Right lobe of liver (tissue), 6 donors: ENCODE measurements at regions not wholly inside any gene's neighbourhood (a gene's known extent, or its start where the extent isn't known, plus 50 kb on each side); places are given as distances from the start of the nearest gene placed in this dataset.

Source experiments
- ATAC-seq, 4 donors: fragments of 200-7000 bp; cut with Tn5 transposase; one replicate each; pipeline ENCODE4 v1.9.1; 2020; ENCODE audit warnings: mild to moderate bottlenecking in 4 of 4, moderate library complexity in 4 of 4
- DNase-seq, 3 donors: peaks; one replicate each; pipeline ENCODE4 v3.0.0-alpha.2; 2020
- H3K27ac ChIP-seq, 3 donors: fragments of 200-600 bp; one replicate each; pipeline ENCODE4 v1.8.0; 2022
- H3K27me3 ChIP-seq, 2 donors: fragments of 200-600 bp; one replicate each; pipeline ENCODE4 v1.8.0; 2022
- H3K36me3 ChIP-seq, 4 donors: fragments of 200-600 bp; sonication (generic) in 1 of 4; one replicate each; pipeline versions ENCODE4 v1.5.1 to v1.8.0; 2017 to 2022; ENCODE audit warnings: control low read depth in 1 of 4
- H3K4me1 ChIP-seq, 4 donors: fragments of 200-600 bp; sonication (generic) in 1 of 4; one replicate each; pipeline versions ENCODE4 v1.5.1 to v1.8.0; 2017 to 2022; ENCODE audit warnings: control low read depth in 1 of 4
- H3K4me3 ChIP-seq, 3 donors: fragments of 200-600 bp; one replicate each; pipeline ENCODE4 v1.8.0; 2022
- H3K9me3 ChIP-seq, 4 donors: fragments of 200-600 bp; sonication (generic) in 1 of 4; one replicate each; pipeline versions ENCODE4 v1.5.1 to v1.8.0; 2017 to 2022; ENCODE audit warnings: control low read depth in 1 of 4
- POLR2A ChIP-seq: fragments of 450-650 bp; IDR thresholded peaks from one replicate; pipeline ENCODE4 v1.6.1; 2017; ENCODE audit warnings: antibody characterized with exemption, mild to moderate bottlenecking
- WGBS: methylation state at CpG from one replicate; pipeline ENCODE4 v1.1.6; 2018; ENCODE audit warnings: low coverage, low lambda C conversion rate; ENCODE audit not compliant: insufficient coverage; ENCODE audit errors: missing lambda C conversion rate; 5-methylcytosine and 5-hydroxymethylcytosine counted together
- intact Hi-C, 2 donors: fragments of 100-400 bp; cut with DNase I; formaldehyde crosslinking; loops; one replicate each; pipeline versions ENCODE4 v1.11.2 to v1.14.1; 2022
- TF ChIP-seq, protein P1 (sequence below), 4 donors: fragments of 200-600 bp in 3 of 4; fragments of 450-650 bp in 1 of 4; IDR thresholded peaks; one replicate each; pipeline versions ENCODE4 v1.5.1 to v1.8.0; 2016 to 2022; ENCODE audit warnings: antibody characterized with exemption in 4 of 4, mild to moderate bottlenecking in 2 of 4
- donor health status: DM: no; HTN: yes; CAD: no.
- donor health status: DM: no; HTN: no; CAD: no.
- donor health status: DM: no; HTN: no; CAD: no.
- donor health status: DM: no; HTN: yes; CAD: no.
- donor health status: DM: no; HTN: yes; CAD: no.

DNA sequence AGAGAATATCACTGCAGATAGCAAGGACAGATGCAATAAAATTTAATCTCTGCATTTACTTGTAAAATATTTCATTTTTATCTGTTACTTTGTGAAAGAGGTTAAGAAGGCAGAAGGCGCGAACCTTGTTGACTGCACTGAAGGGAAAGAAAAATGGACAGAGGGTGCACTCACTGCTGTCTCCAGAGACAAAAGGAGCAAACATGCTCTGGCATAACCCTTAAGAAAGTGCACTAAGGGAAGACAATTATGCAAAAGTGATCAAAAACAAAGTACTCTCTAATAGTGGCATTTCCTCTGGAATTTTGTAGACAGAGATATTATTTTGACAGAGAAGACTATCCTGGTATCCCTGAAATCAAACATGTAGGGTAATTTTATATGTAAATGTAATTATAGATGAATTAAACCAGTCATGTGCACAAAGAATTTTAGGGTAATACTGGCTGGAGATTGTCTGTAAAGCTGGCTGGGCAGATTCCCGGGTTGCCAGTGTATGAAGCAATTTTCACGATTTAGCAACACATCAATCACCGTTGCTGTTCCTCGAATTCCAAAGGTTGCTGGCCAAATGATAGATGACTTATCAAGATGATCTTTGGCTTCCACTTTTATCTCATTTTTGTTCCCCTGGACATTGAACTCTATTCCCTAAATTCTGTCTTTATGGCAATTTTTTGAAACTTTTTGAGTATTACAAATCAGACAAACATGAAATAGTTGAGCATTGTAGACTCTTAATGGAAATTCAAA lies 1176.9 kb downstream of the SUCLG1 start:
- intact Hi-C loops: no loop called here

DNA sequence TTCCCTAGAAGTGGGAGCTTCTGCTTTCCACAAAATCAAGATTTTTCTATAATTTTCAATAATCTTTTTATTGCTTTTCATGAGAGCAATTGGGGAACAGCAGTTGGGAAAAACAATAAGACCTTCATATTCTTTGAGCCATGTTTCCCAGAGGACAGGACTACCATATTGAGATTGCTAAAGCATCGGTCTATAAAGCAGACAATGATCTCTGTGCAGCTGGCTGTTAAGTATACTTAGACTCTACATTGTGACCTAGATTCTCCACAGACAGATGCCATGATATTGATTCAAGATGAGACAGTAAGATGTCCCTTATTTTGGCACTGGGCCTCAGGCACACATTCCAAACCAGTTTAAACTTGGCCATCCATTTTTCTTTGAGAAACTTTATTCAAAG lies 1178.7 kb downstream of the SUCLG1 start:
- H3K36me3 ChIP-seq: no peaks in the 10 kb centered on the region
- peaks cover 0 to 19% (median 3%) of the 10 kb centered on the region in 4 donors for H3K4me1 ChIP-seq
- ATAC-seq: no peak
- DNase-seq: no peak
- intact Hi-C loops: no loop called here
- no peaks in the 10 kb centered on the region for H3K27me3 ChIP-seq
- 100% methylated on average over 1 of the region's 1 CpG for WGBS
- no peak overlapping the region for H3K4me3 ChIP-seq
- TF ChIP-seq POLR2A: no peak
- TF ChIP-seq, protein P1, sequence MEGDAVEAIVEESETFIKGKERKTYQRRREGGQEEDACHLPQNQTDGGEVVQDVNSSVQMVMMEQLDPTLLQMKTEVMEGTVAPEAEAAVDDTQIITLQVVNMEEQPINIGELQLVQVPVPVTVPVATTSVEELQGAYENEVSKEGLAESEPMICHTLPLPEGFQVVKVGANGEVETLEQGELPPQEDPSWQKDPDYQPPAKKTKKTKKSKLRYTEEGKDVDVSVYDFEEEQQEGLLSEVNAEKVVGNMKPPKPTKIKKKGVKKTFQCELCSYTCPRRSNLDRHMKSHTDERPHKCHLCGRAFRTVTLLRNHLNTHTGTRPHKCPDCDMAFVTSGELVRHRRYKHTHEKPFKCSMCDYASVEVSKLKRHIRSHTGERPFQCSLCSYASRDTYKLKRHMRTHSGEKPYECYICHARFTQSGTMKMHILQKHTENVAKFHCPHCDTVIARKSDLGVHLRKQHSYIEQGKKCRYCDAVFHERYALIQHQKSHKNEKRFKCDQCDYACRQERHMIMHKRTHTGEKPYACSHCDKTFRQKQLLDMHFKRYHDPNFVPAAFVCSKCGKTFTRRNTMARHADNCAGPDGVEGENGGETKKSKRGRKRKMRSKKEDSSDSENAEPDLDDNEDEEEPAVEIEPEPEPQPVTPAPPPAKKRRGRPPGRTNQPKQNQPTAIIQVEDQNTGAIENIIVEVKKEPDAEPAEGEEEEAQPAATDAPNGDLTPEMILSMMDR (IDR thresholded peaks at IDR 0.05): no peak
- no peaks in the 10 kb centered on the region for H3K9me3 ChIP-seq
- no peak overlapping the region for H3K27ac ChIP-seq

More for the DNA sequence above, 1176.9 kb downstream of the SUCLG1 start:
- TF ChIP-seq, protein P1 (IDR thresholded peaks at IDR 0.05): no peak
- TF ChIP-seq POLR2A: no peak
- no peaks in the 10 kb centered on the region for H3K9me3 ChIP-seq
- H3K36me3 ChIP-seq: no peaks in the 10 kb centered on the region
- H3K4me1 ChIP-seq: peaks cover 0 to 15% (median 3%) of the 10 kb centered on the region in 4 donors
- H3K27ac ChIP-seq: peak overlapping the region in 1 of 3 donors; percentile 45
- WGBS: 43% methylated on average over 6 of the region's 6 CpGs
- ATAC-seq (peak; percentile 91 to 99 (median 97)), DNase-seq (peak in 2 of 3 donors; percentile 20 to 71)
- H3K4me3 ChIP-seq: no peak overlapping the region
- no peaks in the 10 kb centered on the region for H3K27me3 ChIP-seq

DNA sequence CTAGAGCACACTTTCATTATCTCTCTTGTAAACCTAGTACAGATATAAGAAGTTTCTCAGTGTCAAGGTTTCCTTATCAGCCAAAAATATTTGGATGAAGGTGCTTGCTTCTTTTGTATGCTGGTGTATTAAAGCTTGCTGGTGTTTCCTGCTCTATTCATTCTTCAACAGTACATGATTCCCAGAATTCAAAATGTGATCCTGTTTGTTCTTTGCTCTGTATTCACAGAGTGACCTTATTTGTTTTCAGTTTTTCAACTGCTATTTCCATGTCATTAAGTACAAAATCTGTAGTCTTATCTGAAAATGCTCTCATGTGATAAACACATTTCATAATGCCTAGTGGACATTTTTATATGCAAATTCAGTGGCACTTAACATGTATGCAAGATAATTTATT lies 1185.8 kb downstream of the SUCLG1 start:
- TF ChIP-seq POLR2A: no peak
- TF ChIP-seq, protein P1 (IDR thresholded peaks at IDR 0.05): no peak
- ATAC-seq: peak; percentile 36 to 80 (median 50)
- Histone ChIP-seq H3K27ac (no peak overlapping the region), H3K27me3 (no peaks in the 10 kb centered on the region), H3K4me1 (peaks cover 0 to 7% (median 0%) of the 10 kb centered on the region in 4 donors), H3K9me3 (no peaks in the 10 kb centered on the region), H3K36me3 (no peaks in the 10 kb centered on the region), H3K4me3 (no peak overlapping the region)
- intact Hi-C loops: no loop called here
- DNase-seq: no peak

DNA sequence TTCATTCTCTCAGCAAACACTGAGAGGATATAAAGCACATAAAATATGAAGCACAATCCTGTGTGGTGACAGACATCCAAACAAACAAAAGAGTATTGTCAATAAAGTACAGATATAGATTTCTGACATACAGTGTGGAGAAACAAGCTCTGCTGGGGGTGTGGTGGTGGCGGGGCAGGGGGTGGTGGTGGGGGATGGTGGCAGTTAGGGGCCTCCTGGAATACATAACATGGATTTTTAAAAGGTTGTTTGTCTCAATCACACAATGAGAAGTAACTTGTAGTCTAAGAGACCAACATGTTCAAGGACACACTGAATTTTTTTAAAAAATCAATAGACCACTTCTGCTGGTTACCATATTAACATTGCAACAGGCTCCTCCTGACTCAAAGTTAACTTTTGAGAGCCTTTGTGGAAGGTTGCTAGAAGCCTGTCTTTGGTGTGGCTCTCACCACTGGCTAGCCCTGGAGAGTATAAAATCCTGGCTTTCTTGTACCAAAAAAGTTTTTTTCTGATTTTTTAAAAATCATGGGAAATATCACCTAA lies 1197.4 kb downstream of the SUCLG1 start:
- no peak overlapping the region for H3K27ac ChIP-seq
- H3K4me3 ChIP-seq: no peak overlapping the region
- DNase-seq (no peak), ATAC-seq (peak in 3 of 4 donors; percentile 62 to 96 (median 74))
- H3K9me3 ChIP-seq: no peaks in the 10 kb centered on the region
- intact Hi-C loops: no loop called here
- peaks cover 0 to 4% (median 0%) of the 10 kb centered on the region in 4 donors for H3K4me1 ChIP-seq
- no peak for TF ChIP-seq POLR2A
- TF ChIP-seq, protein P1 (IDR thresholded peaks at IDR 0.05): no peak
- no peaks in the 10 kb centered on the region for H3K27me3 ChIP-seq
- 46% methylated on average over 1 of the region's 1 CpG for WGBS
- no peaks in the 10 kb centered on the region for H3K36me3 ChIP-seq
